Neuronal stem cell (in vitro differentiated cells): ENCODE measurements at regions not wholly inside any gene's neighbourhood (a gene's known extent, or its start where the extent isn't known, plus 50 kb on each side); places are given as distances from the start of the nearest gene placed in this dataset.

ENCODE experiments used
- DNase-seq: peaks from one replicate; pipeline ENCODE4 v3.0.0-alpha.2; 2013; ENCODE audit warnings: low spot score
- H2AFZ ChIP-seq: one replicate; pipeline ENCODE4 v1.6.1; 2013; ENCODE audit warnings: mild to moderate bottlenecking, low read length, inconsistent platforms
- H2AK5ac ChIP-seq: 2 replicates; pipeline ENCODE4 v1.6.1; 2013; ENCODE audit warnings: low read depth, mild to moderate bottlenecking, inconsistent platforms, low read length, moderate library complexity, mixed read lengths
- H2BK120ac ChIP-seq: 2 replicates; pipeline ENCODE4 v1.6.1; 2013; ENCODE audit warnings: low read depth, mild to moderate bottlenecking, inconsistent platforms, low read length, moderate library complexity, mixed read lengths
- H2BK12ac ChIP-seq: one replicate; pipeline ENCODE4 v1.6.1; 2013; ENCODE audit warnings: low read length, inconsistent platforms
- H2BK15ac ChIP-seq: 2 replicates; pipeline ENCODE4 v1.6.1; 2013; ENCODE audit warnings: mild to moderate bottlenecking, low read length, inconsistent platforms, mixed read lengths
- H2BK5ac ChIP-seq: one replicate; pipeline ENCODE4 v1.6.1; 2013; ENCODE audit warnings: inconsistent platforms, mild to moderate bottlenecking, low read length, moderate library complexity
- H3K14ac ChIP-seq: one replicate; pipeline ENCODE4 v1.6.1; 2013; ENCODE audit warnings: low read length, inconsistent platforms
- H3K18ac ChIP-seq: 2 replicates; pipeline ENCODE4 v1.6.1; 2013; ENCODE audit warnings: low read length, inconsistent platforms
- H3K23ac ChIP-seq: 2 replicates; pipeline ENCODE4 v1.6.1; 2013; ENCODE audit warnings: low read depth, mild to moderate bottlenecking, mixed read lengths, low read length, inconsistent platforms; ENCODE audit not compliant: poor library complexity
- H3K27ac ChIP-seq: replicated peaks from 3 replicates; pipeline ENCODE4 v1.5.1; 2013; ENCODE audit warnings: low read length, inconsistent platforms
- H3K27me3 ChIP-seq, 3 experiments: 2 replicates each; pipeline ENCODE4 v1.6.1; 2013; ENCODE audit warnings: low read length in 3 of 3, mild to moderate bottlenecking in 2 of 3, inconsistent platforms in 1 of 3, low read depth in 1 of 3, mixed read lengths in 1 of 3, moderate library complexity in 1 of 3; ENCODE audit not compliant: control insufficient read depth in 3 of 3, insufficient read depth in 3 of 3
- H3K36me3 ChIP-seq, 2 donors: replicated peaks in 1 of 2; 2 replicates each; pipeline ENCODE4 v1.6.1; 2013; ENCODE audit warnings: low read length in 2 of 2; ENCODE audit not compliant: control insufficient read depth in 2 of 2, insufficient read depth in 2 of 2
- H3K4ac ChIP-seq: 2 replicates; pipeline ENCODE4 v1.6.1; 2013; ENCODE audit warnings: inconsistent platforms, mild to moderate bottlenecking, low read length, moderate library complexity
- H3K4me1 ChIP-seq, 2 donors: 1 replicate in 1 of 2; 2 replicates in 1 of 2; pipeline ENCODE4 v1.6.1; 2013; ENCODE audit warnings: low read length in 2 of 2, low read depth in 1 of 2; ENCODE audit not compliant: control insufficient read depth in 2 of 2, insufficient read depth in 1 of 2
- H3K4me2 ChIP-seq: one replicate; pipeline ENCODE4 v1.6.1; 2013; ENCODE audit warnings: mild to moderate bottlenecking, low read length, inconsistent platforms; ENCODE audit not compliant: insufficient read depth, poor library complexity, severe bottlenecking
- H3K4me3 ChIP-seq, 2 donors: 2 replicates each; pipeline ENCODE4 v1.5.1; 2013; ENCODE audit warnings: low read length in 2 of 2, mild to moderate bottlenecking in 2 of 2, inconsistent platforms in 1 of 2, moderate library complexity in 1 of 2
- H3K79me1 ChIP-seq: one replicate; pipeline ENCODE4 v1.6.1; 2013; ENCODE audit warnings: low read depth, mild to moderate bottlenecking, inconsistent platforms, low read length, moderate library complexity
- H3K9ac ChIP-seq: one replicate; pipeline ENCODE4 v1.6.1; 2013; ENCODE audit warnings: mild to moderate bottlenecking, low read depth, low read length, inconsistent platforms; ENCODE audit not compliant: poor library complexity
- H3K9me3 ChIP-seq, 2 donors: replicated peaks in 1 of 2; 2 replicates each; pipeline versions ENCODE3 to v1.6.1; 2013; ENCODE audit warnings: low read length in 2 of 2, mild to moderate bottlenecking in 2 of 2, inconsistent platforms in 1 of 2, low read depth in 1 of 2, mixed read lengths in 1 of 2, moderate library complexity in 1 of 2; ENCODE audit not compliant: control insufficient read depth in 2 of 2, insufficient read depth in 1 of 2
- H4K8ac ChIP-seq: one replicate; pipeline ENCODE4 v1.6.1; 2013; ENCODE audit warnings: low read depth, mild to moderate bottlenecking, inconsistent platforms, low read length, moderate library complexity
- H4K91ac ChIP-seq: one replicate; pipeline ENCODE4 v1.6.1; 2013; ENCODE audit warnings: low read length, low read depth, mild to moderate bottlenecking, inconsistent platforms; ENCODE audit not compliant: poor library complexity
- WGBS, 2 donors: extraction: QIAGEN DNeasy Blood & Tissue Kit; methylation state at CpG; one replicate each; pipeline ENCODE4 v1.1.7; 2013; ENCODE audit warnings: missing lambda C conversion rate in 2 of 2, mixed read lengths in 1 of 2; ENCODE audit not compliant: insufficient read length in 2 of 2, insufficient replicate concordance in 1 of 2; ENCODE audit errors: extremely low coverage in 2 of 2; 5-methylcytosine and 5-hydroxymethylcytosine counted together

GRCh38 chr14:46051796-46052195, 599.8 kb downstream of the RPL10L start:
- H2AK5ac ChIP-seq = no peak overlapping the region
- H3K36me3 ChIP-seq = no peaks in the 10 kb centered on the region
- no peak overlapping the region for H3K9ac ChIP-seq
- no peak overlapping the region for H3K23ac ChIP-seq
- H4K91ac ChIP-seq = no peak overlapping the region
- H4K8ac ChIP-seq = no peak overlapping the region
- no peak overlapping the region for H3K14ac ChIP-seq
- H3K4me1 ChIP-seq = no peaks in the 10 kb centered on the region
- no peaks in the 10 kb centered on the region for H3K79me1 ChIP-seq
- no peak overlapping the region for H2BK5ac ChIP-seq
- no peak for DNase-seq
- H3K9me3 ChIP-seq = no peaks in the 10 kb centered on the region
- no peaks in the 10 kb centered on the region for H3K27me3 ChIP-seq
- H3K18ac ChIP-seq = no peak overlapping the region
- no peak overlapping the region for H2BK12ac ChIP-seq
- WGBS, 2 donors = no CpG with 5 or more reads among the region's 1 CpG
- H2BK15ac ChIP-seq = no peak overlapping the region
- no peak overlapping the region for H3K27ac ChIP-seq
- no peak overlapping the region for H2AFZ ChIP-seq
- no peak overlapping the region for H3K4ac ChIP-seq
- no peak overlapping the region for H3K4me2 ChIP-seq
- H3K4me3 ChIP-seq = no peak overlapping the region
- no peak overlapping the region for H2BK120ac ChIP-seq

DNA sequence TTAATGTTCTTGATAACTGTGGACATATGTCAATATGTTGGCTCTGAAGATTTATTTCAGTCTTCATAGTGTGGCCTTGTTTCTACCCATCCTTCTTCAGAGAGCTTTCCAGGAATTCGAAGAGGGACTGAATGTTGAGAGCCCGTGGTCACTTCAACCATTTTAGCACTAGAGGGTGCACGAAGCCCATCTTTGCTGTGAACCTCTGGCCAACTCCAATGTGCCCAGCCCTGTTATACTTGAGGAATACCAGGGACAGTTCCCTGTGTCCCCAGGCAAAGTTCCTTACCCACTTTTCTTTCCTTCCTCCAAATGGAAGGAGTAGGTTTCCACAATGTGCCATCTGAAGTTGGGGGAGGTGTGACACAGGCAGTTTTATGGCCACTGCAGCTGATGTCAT, 603.5 kb downstream of the RPL10L start:
- no peak overlapping the region for H2BK12ac ChIP-seq
- DNase-seq = peak; percentile 33
- no peak overlapping the region for H3K27ac ChIP-seq
- no peak overlapping the region for H3K14ac ChIP-seq
- no peak overlapping the region for H4K91ac ChIP-seq
- no CpG with 5 or more reads among the region's 3 CpGs for WGBS, 2 donors
- no peak overlapping the region for H2AK5ac ChIP-seq
- no peak overlapping the region for H2AFZ ChIP-seq
- no peaks in the 10 kb centered on the region for H3K27me3 ChIP-seq
- H3K23ac ChIP-seq = no peak overlapping the region
- H2BK120ac ChIP-seq = no peak overlapping the region
- no peak overlapping the region for H3K9ac ChIP-seq
- H3K4ac ChIP-seq = no peak overlapping the region
- H3K18ac ChIP-seq = no peak overlapping the region
- H3K4me1 ChIP-seq = no peaks in the 10 kb centered on the region
- no peak overlapping the region for H3K4me2 ChIP-seq
- no peak overlapping the region for H3K4me3 ChIP-seq
- no peaks in the 10 kb centered on the region for H3K79me1 ChIP-seq
- no peaks in the 10 kb centered on the region for H3K9me3 ChIP-seq
- no peaks in the 10 kb centered on the region for H3K36me3 ChIP-seq
- H4K8ac ChIP-seq = no peak overlapping the region
- no peak overlapping the region for H2BK15ac ChIP-seq
- no peak overlapping the region for H2BK5ac ChIP-seq

GRCh38 chr14:46036099-46036498, 615.5 kb downstream of the RPL10L start:
- no peak overlapping the region for H2BK12ac ChIP-seq
- no peak overlapping the region for H2AFZ ChIP-seq
- no CpG with 5 or more reads among the region's 4 CpGs for whole genome bisulfite sequencing, 2 donors
- DNase-seq = no peak
- H2BK5ac ChIP-seq = no peak overlapping the region
- no peak overlapping the region for H4K91ac ChIP-seq
- H3K14ac ChIP-seq = no peak overlapping the region
- no peak overlapping the region for H2AK5ac ChIP-seq
- no peak overlapping the region for H2BK15ac ChIP-seq
- H3K27me3 ChIP-seq = no peaks in the 10 kb centered on the region
- H3K23ac ChIP-seq = no peak overlapping the region
- no peak overlapping the region for H3K4ac ChIP-seq
- H3K18ac ChIP-seq = no peak overlapping the region
- H3K36me3 ChIP-seq = no peaks in the 10 kb centered on the region
- H3K4me1 ChIP-seq = no peaks in the 10 kb centered on the region
- no peak overlapping the region for H2BK120ac ChIP-seq
- no peak overlapping the region for H4K8ac ChIP-seq
- H3K9me3 ChIP-seq = no peaks in the 10 kb centered on the region
- no peak overlapping the region for H3K9ac ChIP-seq
- H3K4me3 ChIP-seq = no peak overlapping the region
- H3K4me2 ChIP-seq = no peak overlapping the region
- H3K79me1 ChIP-seq = no peaks in the 10 kb centered on the region
- no peak overlapping the region for H3K27ac ChIP-seq

- Histone ChIP-seq H3K36me3 (no peaks in the 10 kb centered on the region), H2BK120ac (no peak overlapping the region)
Observed at GRCh38 chr14:46034305-46034704, 617.3 kb downstream of the RPL10L start.

More at GRCh38 chr14:46034305-46034704, 617.3 kb downstream of the RPL10L start:
- Histone ChIP-seq H2BK5ac (no peak overlapping the region), H3K4me2 (no peak overlapping the region), H3K4ac (no peak overlapping the region), H2BK12ac (no peak overlapping the region), H4K91ac (no peak overlapping the region), H4K8ac (no peak overlapping the region), H3K27me3 (no peaks in the 10 kb centered on the region), H3K27ac (no peak overlapping the region), H3K79me1 (no peaks in the 10 kb centered on the region), H3K14ac (no peak overlapping the region), H3K23ac (no peak overlapping the region), H2BK15ac (no peak overlapping the region), H2AK5ac (no peak overlapping the region), H3K9me3 (no peaks in the 10 kb centered on the region), H3K9ac (no peak overlapping the region), H2AFZ (no peak overlapping the region), H3K18ac (no peak overlapping the region), H3K4me3 (no peak overlapping the region), H3K4me1 (no peaks in the 10 kb centered on the region)
- no peak for DNase-seq
- WGBS, 2 donors = no CpG with 5 or more reads among the region's 3 CpGs
